WTC11 (cell line): ENCODE measurements at regions not wholly inside any gene's neighbourhood (a gene's known extent, or its start where the extent isn't known, plus 50 kb on each side); places are given as distances from the start of the nearest gene placed in this dataset.

Experiments used
- ATAC-seq: fragments of 200-7000 bp; cut with Tn5 transposase; 2 replicates; pipeline ENCODE4 v1.10.0; 2021; ENCODE audit warnings: mild to moderate bottlenecking, moderate library complexity
- CTCF ChIA-PET: fragments of 300-600 bp; sonication (Branson Sonifier 250); formaldehyde crosslinking; loops from one replicate; lab custom pipeline; 2021; ENCODE audit warnings: antibody characterized with exemption; lab: Charles Lee
- POLR2A ChIA-PET: fragments of 350-600 bp; sonication (Branson Sonifier 250); formaldehyde crosslinking; loops from one replicate; lab custom pipeline; 2021; ENCODE audit warnings: antibody characterized with exemption; lab: Charles Lee
- DNase-seq: peaks from one replicate; pipeline ENCODE4 v3.0.0; 2021; ENCODE audit warnings: low spot score
- H3K27ac Mint-ChIP-seq: 2 replicates; pipeline ENCODE4 v1.8.0; 2021; ENCODE audit warnings: mixed read lengths
- H3K27me3 Mint-ChIP-seq: 2 replicates; pipeline ENCODE4 v1.8.0; 2021; ENCODE audit warnings: low read depth, mild to moderate bottlenecking, moderate library complexity, mixed read lengths
- H3K36me3 Mint-ChIP-seq: 2 replicates; pipeline ENCODE4 v1.8.0; 2021; ENCODE audit warnings: mixed read lengths
- H3K4me1 Mint-ChIP-seq: 2 replicates; pipeline ENCODE4 v1.8.0; 2022; ENCODE audit warnings: mixed read lengths
- H3K4me3 Mint-ChIP-seq: 2 replicates; pipeline ENCODE4 v1.8.0; 2021; ENCODE audit warnings: mild to moderate bottlenecking, moderate library complexity, mixed read lengths
- H3K9me3 Mint-ChIP-seq: 2 replicates; pipeline ENCODE4 v1.8.0; 2021; ENCODE audit warnings: mixed read lengths
- CBFB ChIP-seq: sonication (generic); formaldehyde crosslinking; IDR thresholded peaks from 2 replicates; pipeline ENCODE4 v1.8.1; 2022; ENCODE audit warnings: mild to moderate bottlenecking, low read depth, missing genetic modification reagents
- ETV6 ChIP-seq: sonication (generic); formaldehyde crosslinking; IDR thresholded peaks from 2 replicates; pipeline ENCODE4 v1.8.1; 2022; ENCODE audit warnings: mild to moderate bottlenecking, missing genetic modification reagents
- FOXJ3 ChIP-seq: sonication (generic); formaldehyde crosslinking; IDR thresholded peaks from 2 replicates; pipeline ENCODE4 v1.9.0; 2021; ENCODE audit warnings: missing genetic modification reagents, mild to moderate bottlenecking, borderline replicate concordance
- FOXK1 ChIP-seq: sonication (generic); formaldehyde crosslinking; IDR thresholded peaks from 2 replicates; pipeline ENCODE4 v1.8.0; 2022; ENCODE audit warnings: mild to moderate bottlenecking, moderate library complexity, missing genetic modification reagents
- JAZF1 ChIP-seq: fragments of 250-450 bp; sonication (Bioruptor Pico); IDR thresholded peaks from 2 replicates; pipeline ENCODE4 v1.9.0; 2021; ENCODE audit warnings: moderate library complexity, mild to moderate bottlenecking, inconsistent platforms
- NFATC4 ChIP-seq: fragments of 250-450 bp; sonication (Bioruptor Pico); IDR thresholded peaks from 2 replicates; pipeline ENCODE4 v1.9.0; 2021; ENCODE audit warnings: mild to moderate bottlenecking
- NFE2L1 ChIP-seq: sonication (generic); formaldehyde crosslinking; IDR thresholded peaks from 2 replicates; pipeline ENCODE4 v1.8.1; 2023; ENCODE audit warnings: missing genetic modification reagents
- NR1H2 ChIP-seq: sonication (generic); formaldehyde crosslinking; IDR thresholded peaks from 2 replicates; pipeline ENCODE4 v1.9.0; 2021; ENCODE audit warnings: mild to moderate bottlenecking, moderate library complexity, missing genetic modification reagents
- NR2C2 ChIP-seq: sonication (generic); formaldehyde crosslinking; IDR thresholded peaks from 2 replicates; pipeline ENCODE4 v1.8.0; 2022; ENCODE audit warnings: mild to moderate bottlenecking, missing genetic modification reagents
- OVOL2 ChIP-seq: fragments of 250-450 bp; sonication (Bioruptor Pico); IDR thresholded peaks from 2 replicates; pipeline ENCODE4 v1.9.0; 2021; ENCODE audit warnings: mild to moderate bottlenecking, borderline replicate concordance
- RELA ChIP-seq: sonication (generic); formaldehyde crosslinking; IDR thresholded peaks from 2 replicates; pipeline ENCODE4 v1.8.1; 2022; ENCODE audit warnings: missing genetic modification reagents, mild to moderate bottlenecking, borderline replicate concordance
- TEAD1 ChIP-seq: sonication (generic); formaldehyde crosslinking; IDR thresholded peaks from 2 replicates; pipeline ENCODE4 v1.8.0; 2022; ENCODE audit warnings: mild to moderate bottlenecking, missing genetic modification reagents
- ZNF121 ChIP-seq: sonication (generic); formaldehyde crosslinking; IDR thresholded peaks from 2 replicates; pipeline ENCODE4 v1.8.0; 2023; ENCODE audit warnings: missing genetic modification reagents
- ZNF138 ChIP-seq: sonication (generic); formaldehyde crosslinking; conservative IDR thresholded peaks from 2 replicates; pipeline ENCODE4 v1.8.1; 2022; ENCODE audit warnings: mild to moderate bottlenecking, moderate library complexity, missing genetic modification reagents
- ZNF219 ChIP-seq: sonication (generic); formaldehyde crosslinking; IDR thresholded peaks from 2 replicates; pipeline ENCODE4 v1.8.0; 2023; ENCODE audit warnings: missing genetic modification reagents, mild to moderate bottlenecking, borderline replicate concordance
- ZNF396 ChIP-seq: fragments of 250-450 bp; sonication (Bioruptor Pico); IDR thresholded peaks from 2 replicates; pipeline ENCODE4 v1.8.0; 2021; ENCODE audit warnings: mild to moderate bottlenecking, moderate library complexity, borderline replicate concordance
- ZNF416 ChIP-seq: fragments of 250-450 bp; sonication (Bioruptor Pico); IDR thresholded peaks from 2 replicates; pipeline ENCODE4 v1.9.0; 2021; ENCODE audit warnings: mild to moderate bottlenecking, inconsistent platforms
- ZNF423 ChIP-seq: fragments of 250-450 bp; sonication (Bioruptor Pico); IDR thresholded peaks from 2 replicates; pipeline ENCODE4 v2.1.2; 2022; ENCODE audit warnings: mild to moderate bottlenecking, moderate library complexity
- ZNF671 ChIP-seq: fragments of 250-450 bp; sonication (Bioruptor Pico); IDR thresholded peaks from 2 replicates; pipeline ENCODE4 v1.8.0; 2021; ENCODE audit warnings: mild to moderate bottlenecking
- TF ChIP-seq, protein P1 (sequence below): sonication (generic); formaldehyde crosslinking; IDR thresholded peaks from 2 replicates; pipeline ENCODE4 v1.8.1; 2022; ENCODE audit warnings: missing genetic modification reagents, borderline replicate concordance
- TF ChIP-seq, protein P2 (sequence below): sonication (generic); formaldehyde crosslinking; IDR thresholded peaks from 2 replicates; pipeline ENCODE4 v1.8.0; 2023; ENCODE audit warnings: missing genetic modification reagents, mild to moderate bottlenecking, borderline replicate concordance
- TF ChIP-seq, protein P3 (sequence below): sonication (generic); formaldehyde crosslinking; IDR thresholded peaks from 2 replicates; pipeline ENCODE4 v1.8.1; 2022; ENCODE audit warnings: low read depth, mild to moderate bottlenecking, moderate library complexity, missing genetic modification reagents, borderline replicate concordance
- TF ChIP-seq, protein P4 (sequence below): fragments of 250-450 bp; sonication (Bioruptor Pico); IDR thresholded peaks from 2 replicates; pipeline ENCODE4 v1.9.0; 2021; ENCODE audit warnings: moderate library complexity, mild to moderate bottlenecking, inconsistent platforms, borderline replicate concordance
- TF ChIP-seq, protein P5 (sequence below): fragments of 250-450 bp; sonication (Bioruptor Pico); conservative IDR thresholded peaks from 2 replicates; pipeline ENCODE4 v1.9.0; 2021; ENCODE audit warnings: mild to moderate bottlenecking
- TF ChIP-seq, protein P6 (sequence below): sonication (generic); formaldehyde crosslinking; IDR thresholded peaks from 2 replicates; pipeline ENCODE4 v1.8.1; 2023; ENCODE audit warnings: mild to moderate bottlenecking, missing genetic modification reagents, moderate library complexity

DNA sequence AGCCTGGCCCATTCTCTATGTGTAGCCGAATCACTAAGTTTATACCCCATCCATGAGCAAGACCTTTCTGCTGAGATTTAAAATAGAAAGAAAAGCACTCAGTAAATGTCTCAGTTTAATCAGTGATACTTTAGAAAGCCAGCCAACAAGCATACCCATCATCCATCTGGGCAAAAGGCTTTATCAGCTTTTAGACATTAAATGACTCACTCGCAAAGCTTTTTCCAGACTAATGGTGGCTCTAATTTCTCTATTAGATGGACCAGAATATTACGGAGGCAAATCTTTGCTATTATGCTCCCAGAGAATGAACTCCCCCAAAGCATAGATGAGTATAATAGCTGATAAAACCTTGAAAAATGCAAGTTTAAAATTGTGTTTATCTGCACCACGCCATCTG is 727.8 kb downstream of the GBE1 start:
- H3K9me3 Mint-ChIP-seq = peaks cover 3% of the 10 kb centered on the region
- H3K27me3 Mint-ChIP-seq = no peaks in the 10 kb centered on the region
- CTCF ChIA-PET = no interaction called here
- POLR2A ChIA-PET = no interaction called here
- no peak for TF ChIP-seq FOXJ3 (CRISPR knock-in tag)
- no peak for TF ChIP-seq ZNF121 (CRISPR knock-in tag)
- TF ChIP-seq, protein P1, sequence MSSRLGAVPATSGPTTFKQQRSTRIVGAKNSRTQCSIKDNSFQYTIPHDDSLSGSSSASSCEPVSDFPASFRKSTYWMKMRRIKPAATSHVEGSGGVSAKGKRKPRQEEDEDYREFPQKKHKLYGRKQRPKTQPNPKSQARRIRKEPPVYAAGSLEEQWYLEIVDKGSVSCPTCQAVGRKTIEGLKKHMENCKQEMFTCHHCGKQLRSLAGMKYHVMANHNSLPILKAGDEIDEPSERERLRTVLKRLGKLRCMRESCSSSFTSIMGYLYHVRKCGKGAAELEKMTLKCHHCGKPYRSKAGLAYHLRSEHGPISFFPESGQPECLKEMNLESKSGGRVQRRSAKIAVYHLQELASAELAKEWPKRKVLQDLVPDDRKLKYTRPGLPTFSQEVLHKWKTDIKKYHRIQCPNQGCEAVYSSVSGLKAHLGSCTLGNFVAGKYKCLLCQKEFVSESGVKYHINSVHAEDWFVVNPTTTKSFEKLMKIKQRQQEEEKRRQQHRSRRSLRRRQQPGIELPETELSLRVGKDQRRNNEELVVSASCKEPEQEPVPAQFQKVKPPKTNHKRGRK = no peak
- no peak for TF ChIP-seq JAZF1 (CRISPR knock-in tag)
- TF ChIP-seq, protein P2, sequence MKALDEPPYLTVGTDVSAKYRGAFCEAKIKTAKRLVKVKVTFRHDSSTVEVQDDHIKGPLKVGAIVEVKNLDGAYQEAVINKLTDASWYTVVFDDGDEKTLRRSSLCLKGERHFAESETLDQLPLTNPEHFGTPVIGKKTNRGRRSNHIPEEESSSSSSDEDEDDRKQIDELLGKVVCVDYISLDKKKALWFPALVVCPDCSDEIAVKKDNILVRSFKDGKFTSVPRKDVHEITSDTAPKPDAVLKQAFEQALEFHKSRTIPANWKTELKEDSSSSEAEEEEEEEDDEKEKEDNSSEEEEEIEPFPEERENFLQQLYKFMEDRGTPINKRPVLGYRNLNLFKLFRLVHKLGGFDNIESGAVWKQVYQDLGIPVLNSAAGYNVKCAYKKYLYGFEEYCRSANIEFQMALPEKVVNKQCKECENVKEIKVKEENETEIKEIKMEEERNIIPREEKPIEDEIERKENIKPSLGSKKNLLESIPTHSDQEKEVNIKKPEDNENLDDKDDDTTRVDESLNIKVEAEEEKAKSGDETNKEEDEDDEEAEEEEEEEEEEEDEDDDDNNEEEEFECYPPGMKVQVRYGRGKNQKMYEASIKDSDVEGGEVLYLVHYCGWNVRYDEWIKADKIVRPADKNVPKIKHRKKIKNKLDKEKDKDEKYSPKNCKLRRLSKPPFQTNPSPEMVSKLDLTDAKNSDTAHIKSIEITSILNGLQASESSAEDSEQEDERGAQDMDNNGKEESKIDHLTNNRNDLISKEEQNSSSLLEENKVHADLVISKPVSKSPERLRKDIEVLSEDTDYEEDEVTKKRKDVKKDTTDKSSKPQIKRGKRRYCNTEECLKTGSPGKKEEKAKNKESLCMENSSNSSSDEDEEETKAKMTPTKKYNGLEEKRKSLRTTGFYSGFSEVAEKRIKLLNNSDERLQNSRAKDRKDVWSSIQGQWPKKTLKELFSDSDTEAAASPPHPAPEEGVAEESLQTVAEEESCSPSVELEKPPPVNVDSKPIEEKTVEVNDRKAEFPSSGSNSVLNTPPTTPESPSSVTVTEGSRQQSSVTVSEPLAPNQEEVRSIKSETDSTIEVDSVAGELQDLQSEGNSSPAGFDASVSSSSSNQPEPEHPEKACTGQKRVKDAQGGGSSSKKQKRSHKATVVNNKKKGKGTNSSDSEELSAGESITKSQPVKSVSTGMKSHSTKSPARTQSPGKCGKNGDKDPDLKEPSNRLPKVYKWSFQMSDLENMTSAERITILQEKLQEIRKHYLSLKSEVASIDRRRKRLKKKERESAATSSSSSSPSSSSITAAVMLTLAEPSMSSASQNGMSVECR (CRISPR knock-in tag) = no peak
- TF ChIP-seq FOXK1 (CRISPR knock-in tag) = no peak
- no peak for TF ChIP-seq NR1H2 (CRISPR knock-in tag)
- no peak for TF ChIP-seq ETV6 (CRISPR knock-in tag)
- no peak for TF ChIP-seq ZNF219 (CRISPR knock-in tag)
- TF ChIP-seq, all 79 proteins: peak for 0
- Mint-ChIP-seq H3K4me1 (no peaks in the 10 kb centered on the region), H3K4me3 (no peak overlapping the region), H3K27ac (no peak overlapping the region), H3K36me3 (no peaks in the 10 kb centered on the region)
- no peak for ATAC-seq
- no peak for DNase-seq

DNA sequence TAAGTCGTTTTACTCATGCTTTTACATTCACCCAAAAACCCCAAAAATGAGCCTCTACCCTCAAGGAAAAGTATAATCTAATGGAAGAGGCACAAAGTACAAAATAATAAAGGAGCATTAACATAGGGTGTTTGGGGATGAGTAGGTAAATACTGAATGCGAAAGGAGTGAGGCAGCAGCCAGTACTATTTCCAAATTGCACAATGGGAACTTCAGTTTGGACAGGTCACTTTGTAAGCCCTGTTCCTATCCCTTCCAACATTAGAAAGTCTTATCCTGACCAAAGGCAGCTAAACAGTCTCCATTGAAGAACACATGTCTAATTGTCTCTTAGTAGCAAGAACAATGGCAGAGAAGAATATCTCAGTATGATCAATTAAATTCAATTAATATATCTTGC is 728.3 kb downstream of the GBE1 start:
- Mint-ChIP-seq H3K4me1 (no peaks in the 10 kb centered on the region), H3K27ac (no peak overlapping the region), H3K4me3 (no peak overlapping the region), H3K9me3 (peaks cover 3% of the 10 kb centered on the region), H3K36me3 (no peaks in the 10 kb centered on the region), H3K27me3 (no peaks in the 10 kb centered on the region)
- POLR2A ChIA-PET = no interaction called here
- ATAC-seq (no peak), DNase-seq (no peak)
- CTCF ChIA-PET = no interaction called here
- no peak for TF ChIP-seq NFATC4 (CRISPR knock-in tag)
- TF ChIP-seq OVOL2 (CRISPR knock-in tag) = no peak
- no peak for TF ChIP-seq NR2C2 (CRISPR knock-in tag)
- TF ChIP-seq ZNF416 (CRISPR knock-in tag) = no peak
- TF ChIP-seq, protein P3, sequence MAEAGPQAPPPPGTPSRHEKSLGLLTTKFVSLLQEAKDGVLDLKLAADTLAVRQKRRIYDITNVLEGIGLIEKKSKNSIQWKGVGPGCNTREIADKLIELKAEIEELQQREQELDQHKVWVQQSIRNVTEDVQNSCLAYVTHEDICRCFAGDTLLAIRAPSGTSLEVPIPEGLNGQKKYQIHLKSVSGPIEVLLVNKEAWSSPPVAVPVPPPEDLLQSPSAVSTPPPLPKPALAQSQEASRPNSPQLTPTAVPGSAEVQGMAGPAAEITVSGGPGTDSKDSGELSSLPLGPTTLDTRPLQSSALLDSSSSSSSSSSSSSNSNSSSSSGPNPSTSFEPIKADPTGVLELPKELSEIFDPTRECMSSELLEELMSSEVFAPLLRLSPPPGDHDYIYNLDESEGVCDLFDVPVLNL = no peak
- TF ChIP-seq, protein P4, sequence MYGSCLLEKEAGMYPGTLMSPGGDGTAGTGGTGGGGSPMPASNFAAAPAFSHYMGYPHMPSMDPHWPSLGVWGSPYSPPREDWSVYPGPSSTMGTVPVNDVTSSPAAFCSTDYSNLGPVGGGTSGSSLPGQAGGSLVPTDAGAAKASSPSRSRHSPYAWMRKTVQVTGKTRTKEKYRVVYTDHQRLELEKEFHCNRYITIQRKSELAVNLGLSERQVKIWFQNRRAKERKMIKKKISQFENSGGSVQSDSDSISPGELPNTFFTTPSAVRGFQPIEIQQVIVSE = no peak
- no peak for TF ChIP-seq NR1H2 (CRISPR knock-in tag)
- TF ChIP-seq NFE2L1 (CRISPR knock-in tag) = no peak
- TF ChIP-seq RELA = no peak
- no peak for TF ChIP-seq ZNF671 (CRISPR knock-in tag)
- no peak for TF ChIP-seq ZNF423 (CRISPR knock-in tag)
- TF ChIP-seq ZNF138 (CRISPR knock-in tag) = no peak
- no peak for TF ChIP-seq ZNF396 (CRISPR knock-in tag)
- no peak for TF ChIP-seq TEAD1 (CRISPR knock-in tag)
- TF ChIP-seq, protein P5, sequence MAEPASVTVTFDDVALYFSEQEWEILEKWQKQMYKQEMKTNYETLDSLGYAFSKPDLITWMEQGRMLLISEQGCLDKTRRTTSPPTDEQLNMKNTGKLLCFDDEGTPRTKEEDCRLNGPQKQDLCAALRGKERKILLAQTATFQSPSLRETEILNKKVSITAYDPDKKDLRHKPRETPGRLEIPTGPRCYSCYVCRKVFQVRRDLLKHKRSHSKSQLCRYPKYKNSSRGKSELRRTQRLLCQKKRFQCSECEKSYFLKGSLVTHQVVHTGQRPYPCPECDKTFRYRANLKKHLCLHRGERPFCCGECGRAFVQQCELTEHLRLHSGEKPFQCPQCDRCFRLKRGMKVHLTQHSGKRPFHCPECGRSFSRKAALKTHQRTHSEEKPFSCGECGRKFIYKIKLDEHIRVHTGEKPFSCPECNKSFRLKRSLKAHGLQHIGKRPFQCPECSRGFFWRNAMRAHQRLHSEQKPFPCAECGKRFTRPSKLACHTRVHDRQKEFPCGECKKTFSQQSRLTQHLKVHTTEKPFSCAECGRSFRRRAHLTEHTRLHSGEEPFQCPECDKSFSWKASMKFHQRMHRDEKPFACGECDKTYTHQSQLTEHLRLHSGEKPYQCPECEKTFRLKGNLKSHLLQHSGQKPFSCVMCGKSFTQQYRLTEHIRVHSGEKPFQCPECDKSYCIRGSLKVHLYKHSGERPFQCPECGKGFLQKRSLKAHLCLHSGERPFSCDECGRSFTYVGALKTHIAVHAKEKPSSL (CRISPR knock-in tag) = no peak
- TF ChIP-seq CBFB = no peak
- TF ChIP-seq, protein P6, sequence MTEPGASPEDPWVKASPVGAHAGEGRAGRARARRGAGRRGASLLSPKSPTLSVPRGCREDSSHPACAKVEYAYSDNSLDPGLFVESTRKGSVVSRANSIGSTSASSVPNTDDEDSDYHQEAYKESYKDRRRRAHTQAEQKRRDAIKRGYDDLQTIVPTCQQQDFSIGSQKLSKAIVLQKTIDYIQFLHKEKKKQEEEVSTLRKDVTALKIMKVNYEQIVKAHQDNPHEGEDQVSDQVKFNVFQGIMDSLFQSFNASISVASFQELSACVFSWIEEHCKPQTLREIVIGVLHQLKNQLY (CRISPR knock-in tag) = no peak
